OCI-LY7 (cell line): ENCODE measurements at regions not wholly inside any gene's neighbourhood (a gene's known extent, or its start where the extent isn't known, plus 50 kb on each side); places are given as distances from the start of the nearest gene placed in this dataset.

Experiments
- BruUV-seq: library from RNA; stranded (reverse); fragments of 400-500 nt; replicated peaks from 2 replicates; lab custom pipeline; 2021; lab: Mats Ljungman, UMichigan
- CTCF ChIA-PET: fragments of 300-600 bp; sonication (Branson Sonifier 250); formaldehyde crosslinking; loops from one replicate; lab custom pipeline; 2022; ENCODE audit warnings: antibody characterized with exemption; ENCODE audit not compliant: unreplicated experiment; lab: Charles Lee
- POLR2A ChIA-PET: fragments of 300-600 bp; sonication (Branson Sonifier 250); formaldehyde crosslinking; loops from one replicate; lab custom pipeline; 2022; ENCODE audit warnings: antibody characterized with exemption; lab: Charles Lee
- DNase-seq: peaks from one replicate; pipeline ENCODE4 v3.0.0-alpha.2; 2015; ENCODE audit warnings: low spot score
- H2AFZ ChIP-seq: fragments of 200-600 bp; sonication (generic), shearing (Covaris generic); 2 replicates; pipeline ENCODE4 v1.6.1; 2014; ENCODE audit warnings: mild to moderate bottlenecking, antibody characterized with exemption, low read length, moderate library complexity
- H3K27ac ChIP-seq: fragments of 200-600 bp; sonication (generic); 2 replicates; pipeline ENCODE4 v1.5.1; 2014; ENCODE audit warnings: mixed run types, low read depth, mild to moderate bottlenecking, moderate library complexity, low read length, inconsistent platforms; ENCODE audit not compliant: poor library complexity, severe bottlenecking
- H3K36me3 ChIP-seq: fragments of 200-600 bp; sonication (generic); 2 replicates; pipeline ENCODE4 v1.6.1; 2014; ENCODE audit warnings: mild to moderate bottlenecking, antibody characterized with exemption, low read length, moderate library complexity, mixed read lengths; ENCODE audit not compliant: insufficient read depth
- H3K4me1 ChIP-seq: fragments of 200-600 bp; sonication (generic); 2 replicates; pipeline ENCODE4 v1.5.1; 2014; ENCODE audit warnings: mild to moderate bottlenecking, low read length; ENCODE audit not compliant: insufficient read depth, poor library complexity, severe bottlenecking
- H3K4me2 ChIP-seq: fragments of 200-600 bp; sonication (generic); 2 replicates; pipeline ENCODE4 v1.6.1; 2014; ENCODE audit warnings: mild to moderate bottlenecking, low read length
- H3K4me3 ChIP-seq: fragments of 200-600 bp; sonication (generic); 2 replicates; pipeline ENCODE4 v1.5.1; 2014; ENCODE audit warnings: mild to moderate bottlenecking, low read depth, low read length; ENCODE audit not compliant: poor library complexity, severe bottlenecking
- H3K79me2 ChIP-seq: fragments of 200-600 bp; sonication (generic); 2 replicates; pipeline ENCODE4 v1.6.1; 2016; ENCODE audit warnings: low read depth, mild to moderate bottlenecking, low read length, moderate library complexity, mixed read lengths; ENCODE audit not compliant: insufficient read depth
- H3K9me2 ChIP-seq: fragments of 200-600 bp; sonication (generic); 2 replicates; pipeline ENCODE4 v1.6.1; 2016; ENCODE audit warnings: mild to moderate bottlenecking, low read length, mixed read lengths; ENCODE audit not compliant: insufficient read depth
- H3K9me3 ChIP-seq: fragments of 200-600 bp; sonication (generic); 2 replicates; pipeline ENCODE4 v1.6.1; 2014; ENCODE audit warnings: mild to moderate bottlenecking, mixed run types, low read length, mixed read lengths
- H4K20me1 ChIP-seq: fragments of 200-600 bp; sonication (generic); 2 replicates; pipeline ENCODE4 v1.6.1; 2014; ENCODE audit warnings: mild to moderate bottlenecking, antibody characterized with exemption, low read length, moderate library complexity, mixed read lengths; ENCODE audit not compliant: insufficient read depth
- CTCF ChIP-seq: fragments of 200-600 bp; sonication (generic); conservative IDR thresholded peaks from 2 replicates; pipeline ENCODE4 v1.5.1; 2014; ENCODE audit warnings: mild to moderate bottlenecking, antibody characterized with exemption, low read length, moderate library complexity, mixed read lengths
- EZH2phosphoT487 ChIP-seq: fragments of 200-600 bp; sonication (generic); IDR thresholded peaks from 2 replicates; pipeline ENCODE4 v1.6.1; 2018; ENCODE audit warnings: low read depth, borderline replicate concordance, mild to moderate bottlenecking, mixed run types, antibody characterized with exemption, low read length, moderate library complexity, mixed read lengths
- intact Hi-C: fragments of 100-400 bp; cut with micrococcal nuclease; formaldehyde crosslinking; loops from one replicate; pipeline ENCODE4 v1.10.0; 2022; ENCODE audit not compliant: unreplicated experiment

- TF ChIP-seq EZH2phosphoT487 = no peak
- TF ChIP-seq CTCF = no peak
- H3K4me2 ChIP-seq = no peak overlapping the region
- H2AFZ ChIP-seq = no peak overlapping the region
- ChIA-PET CTCF (no interaction called here), POLR2A (interaction anchor here (1.2 kb wide), 1 partner anchor 18 kb away, joined by 3 read pairs; no protein-coding TSS in a partner anchor)
- no peaks in the 10 kb centered on the region for H3K9me3 ChIP-seq
- DNase-seq = no peak
- H3K36me3 ChIP-seq = no peaks in the 10 kb centered on the region
- H3K4me1 ChIP-seq = no peaks in the 10 kb centered on the region
- no peaks in the 10 kb centered on the region for H3K9me2 ChIP-seq
- no peaks in the 10 kb centered on the region for H4K20me1 ChIP-seq
- no TSS peak for BruUV-seq
- H3K27ac ChIP-seq = no peak overlapping the region
- H3K79me2 ChIP-seq = no peaks in the 10 kb centered on the region
- no peak overlapping the region for H3K4me3 ChIP-seq
- intact Hi-C loops = no loop called here
Observed at GRCh38 chr20:51204794-51205193, 181.9 kb upstream of the KCNG1 start.

GRCh38 chr20:51204051-51204715 lies 181.3 kb upstream of the KCNG1 start:
- Histone ChIP-seq H3K27ac (no peak overlapping the region), H3K9me3 (no peaks in the 10 kb centered on the region), H3K9me2 (no peaks in the 10 kb centered on the region), H3K4me3 (no peak overlapping the region), H2AFZ (no peak overlapping the region), H3K4me1 (no peaks in the 10 kb centered on the region), H3K4me2 (no peak overlapping the region), H4K20me1 (no peaks in the 10 kb centered on the region), H3K36me3 (no peaks in the 10 kb centered on the region), H3K79me2 (no peaks in the 10 kb centered on the region)
- no peak for TF ChIP-seq CTCF
- no peak for TF ChIP-seq EZH2phosphoT487
- ChIA-PET CTCF (no interaction called here), POLR2A (no interaction called here)
- intact Hi-C loops = no loop called here
- no peak for DNase-seq
- BruUV-seq = no TSS peak

GRCh38 chr20:51202304-51202703 lies 179.4 kb upstream of the KCNG1 start:
- Histone ChIP-seq H3K9me3 (no peaks in the 10 kb centered on the region), H3K9me2 (no peaks in the 10 kb centered on the region), H3K27ac (no peak overlapping the region), H4K20me1 (no peaks in the 10 kb centered on the region), H3K4me3 (no peak overlapping the region), H3K79me2 (no peaks in the 10 kb centered on the region), H2AFZ (no peak overlapping the region), H3K36me3 (no peaks in the 10 kb centered on the region), H3K4me2 (no peak overlapping the region), H3K4me1 (no peaks in the 10 kb centered on the region)
- POLR2A ChIA-PET = no interaction called here
- BruUV-seq = no TSS peak
- no peak for TF ChIP-seq CTCF
- no peak for TF ChIP-seq EZH2phosphoT487
- DNase-seq = no peak
- CTCF ChIA-PET = no interaction called here
- intact Hi-C loops = no loop called here
